ENCODE measurements at regions not wholly inside any gene's neighbourhood (a gene's known extent, or its start where the extent isn't known, plus 50 kb on each side); places are given as distances from the start of the nearest gene placed in this dataset.

- no peak overlapping the region for H3K4me3 ChIP-seq (ENCODE audit: low read depth in 1 of 3, low read length in 3 of 3)
- H3K27me3 ChIP-seq (ENCODE audit: control insufficient read depth in 4 of 4, insufficient read depth in 4 of 4, low read length in 3 of 4): no peaks in the 10 kb centered on the region
Measured at GRCh38 chr7:67475293-67475692, 478.7 kb downstream of the TYW1 start.

More at GRCh38 chr7:67475293-67475692, 478.7 kb downstream of the TYW1 start:
- DNase-seq (ENCODE audit: low spot score): no peak
- 89% methylated on average over 1 of the region's 1 CpG for WGBS
- Histone ChIP-seq H3K27ac (ENCODE audit: low read depth in 1 of 2, low read length in 2 of 2) (no peak overlapping the region), H3K9me3 (ENCODE audit: control insufficient read depth in 4 of 4, low read length in 3 of 4) (no peaks in the 10 kb centered on the region), H3K9ac (ENCODE audit: low read depth in 1 of 2, low read length in 2 of 2) (no peak overlapping the region), H3K36me3 (ENCODE audit: control insufficient read depth in 4 of 4, insufficient read depth in 3 of 4, low read depth in 1 of 4, low read length in 3 of 4) (no peaks in the 10 kb centered on the region), H3K4me1 (ENCODE audit: control insufficient read depth in 4 of 4, insufficient read depth in 4 of 4, low read length in 3 of 4) (no peaks in the 10 kb centered on the region)
- TF ChIP-seq RAD21 (IDR thresholded peaks at IDR 0.05): no peak
- TF ChIP-seq FOXA1 (IDR thresholded peaks at IDR 0.05): no peak
- TF ChIP-seq GABPA (IDR thresholded peaks at IDR 0.05 in 1 of 2, conservative IDR thresholded peaks at IDR 0.05 in 1 of 2): no peak
- no peak for TF ChIP-seq ZBTB33 (IDR thresholded peaks at IDR 0.05)
- TF ChIP-seq EGR1 (IDR thresholded peaks at IDR 0.05; ENCODE audit: low read depth in 2 of 2): no peak
- TF ChIP-seq TAF1 (conservative IDR thresholded peaks at IDR 0.05): no peak
- no peak for TF ChIP-seq REST (IDR thresholded peaks at IDR 0.05)
- no peak for TF ChIP-seq MAX (IDR thresholded peaks at IDR 0.05)
- no peak for TF ChIP-seq JUND (IDR thresholded peaks at IDR 0.05)
- no peak for TF ChIP-seq FOXA2 (IDR thresholded peaks at IDR 0.05)
- no peak for TF ChIP-seq CTCF (IDR thresholded peaks at IDR 0.05; ENCODE audit: low read depth, low read length, missing input control)
- TF ChIP-seq RXRA (IDR thresholded peaks at IDR 0.05): no peak
- no peak for TF ChIP-seq SP1 (IDR thresholded peaks at IDR 0.05)
- TF ChIP-seq ATF3 (IDR thresholded peaks at IDR 0.05): no peak
